HUES64 (cell line): ENCODE measurements at regions not wholly inside any gene's neighbourhood (a gene's known extent, or its start where the extent isn't known, plus 50 kb on each side); places are given as distances from the start of the nearest gene placed in this dataset.

Experiments
- H3K27ac ChIP-seq: 2 replicates; pipeline ENCODE4 v1.7.0; 2013; ENCODE audit warnings: low read depth, low read length, inconsistent platforms
- H3K27me3 ChIP-seq: 2 replicates; pipeline ENCODE4 v1.6.1; 2013; ENCODE audit warnings: mild to moderate bottlenecking, low read length; ENCODE audit not compliant: insufficient read depth
- H3K36me3 ChIP-seq: 2 replicates; pipeline ENCODE4 v1.6.1; 2013; ENCODE audit warnings: mild to moderate bottlenecking, low read length; ENCODE audit not compliant: insufficient read depth
- H3K4me1 ChIP-seq: 2 replicates; pipeline ENCODE4 v1.6.1; 2013; ENCODE audit warnings: mild to moderate bottlenecking, low read length, moderate library complexity; ENCODE audit not compliant: insufficient read depth
- H3K4me3 ChIP-seq: 2 replicates; pipeline ENCODE4 v1.5.1; 2013; ENCODE audit warnings: mild to moderate bottlenecking, low read length, moderate library complexity
- H3K9ac ChIP-seq: 2 replicates; pipeline ENCODE4 v1.6.1; 2013; ENCODE audit warnings: mild to moderate bottlenecking, low read depth, low read length
- H3K9me3 ChIP-seq: 2 replicates; pipeline ENCODE4 v1.6.1; 2013; ENCODE audit warnings: low read depth, low read length; ENCODE audit not compliant: insufficient read depth
- WGBS: fragments of 150-250, 120-280 bp; methylation state at CpG from one replicate; pipeline ENCODE4 v1.1.7; 2013; ENCODE audit warnings: missing lambda C conversion rate; 5-methylcytosine and 5-hydroxymethylcytosine counted together

DNA sequence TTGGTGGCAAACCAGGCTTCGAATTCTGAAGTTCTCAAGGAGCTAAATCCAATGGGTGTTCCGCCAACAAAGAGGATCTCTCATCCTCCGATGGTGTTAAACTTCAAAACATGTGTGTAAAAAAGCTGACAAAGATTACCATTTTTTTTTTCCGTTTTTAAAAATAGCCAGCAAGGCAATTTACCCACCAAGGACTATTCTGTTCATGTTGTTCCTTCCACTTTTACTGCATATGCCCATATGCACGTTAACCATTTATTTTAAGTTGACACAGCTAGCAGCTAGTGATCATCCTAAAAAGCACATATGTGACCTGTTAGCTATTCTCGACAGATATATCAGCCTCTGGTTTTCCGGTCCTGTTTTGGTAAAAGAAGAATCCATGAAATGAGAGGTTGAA lies 326.7 kb downstream of the PLK2 start:
- H3K4me3 ChIP-seq = no peak overlapping the region
- no peaks in the 10 kb centered on the region for H3K9me3 ChIP-seq
- H3K27me3 ChIP-seq = no peaks in the 10 kb centered on the region
- no peak overlapping the region for H3K9ac ChIP-seq
- no peaks in the 10 kb centered on the region for H3K36me3 ChIP-seq
- WGBS = 89% methylated on average over 7 of the region's 7 CpGs
- no peak overlapping the region for H3K27ac ChIP-seq
- H3K4me1 ChIP-seq = no peaks in the 10 kb centered on the region

DNA sequence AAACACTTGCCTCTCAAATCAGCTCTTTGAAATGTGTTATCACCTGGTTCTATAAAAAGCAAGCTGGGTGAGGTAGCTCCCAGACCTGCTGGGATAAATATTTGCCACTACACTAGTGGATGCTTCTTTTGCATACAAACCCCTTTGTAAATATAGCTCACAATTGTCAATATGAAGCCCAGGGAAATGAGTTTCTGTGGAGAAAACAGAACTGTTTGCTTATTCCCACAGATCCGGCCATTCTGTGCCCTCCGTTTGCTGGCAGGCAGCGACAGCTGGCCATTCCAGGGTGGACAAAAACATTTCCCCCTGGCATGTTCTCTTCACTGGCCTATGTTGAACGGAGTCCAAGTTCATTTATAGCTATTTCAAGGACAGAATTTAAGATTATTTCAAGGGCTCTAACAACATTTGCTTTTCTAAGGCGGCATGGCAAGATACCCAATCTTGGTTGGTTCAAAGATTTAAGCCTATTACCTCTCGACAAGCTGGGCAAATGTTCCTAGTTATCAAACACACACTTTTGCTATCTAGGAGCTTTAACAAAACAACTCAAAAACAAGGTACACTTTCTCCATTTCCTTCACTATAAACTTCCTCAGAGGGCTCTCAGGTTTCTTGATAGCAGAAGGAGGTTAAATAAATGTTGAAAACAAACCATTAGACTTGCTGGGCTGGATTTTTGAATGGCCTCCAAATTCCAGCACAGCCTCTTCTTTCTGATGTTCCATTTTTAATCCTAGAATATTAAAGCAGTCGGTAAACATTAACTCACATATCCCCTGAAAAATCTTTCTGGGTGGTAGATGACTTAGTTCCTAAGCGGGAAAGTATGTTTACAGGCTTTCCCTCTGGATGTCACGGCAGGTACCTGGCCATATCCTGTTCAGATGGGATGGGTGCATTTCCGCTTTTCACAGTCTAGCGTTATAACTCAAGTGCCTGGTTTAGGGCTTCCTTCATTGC lies 332.3 kb downstream of the PLK2 start:
- H3K4me1 ChIP-seq = no peaks in the 10 kb centered on the region
- no peaks in the 10 kb centered on the region for H3K27me3 ChIP-seq
- H3K27ac ChIP-seq = no peak overlapping the region
- H3K9ac ChIP-seq = no peak overlapping the region
- no peaks in the 10 kb centered on the region for H3K36me3 ChIP-seq
- 90% methylated on average over 11 of the region's 11 CpGs for WGBS
- H3K9me3 ChIP-seq = no peaks in the 10 kb centered on the region
- H3K4me3 ChIP-seq = no peak overlapping the region

DNA sequence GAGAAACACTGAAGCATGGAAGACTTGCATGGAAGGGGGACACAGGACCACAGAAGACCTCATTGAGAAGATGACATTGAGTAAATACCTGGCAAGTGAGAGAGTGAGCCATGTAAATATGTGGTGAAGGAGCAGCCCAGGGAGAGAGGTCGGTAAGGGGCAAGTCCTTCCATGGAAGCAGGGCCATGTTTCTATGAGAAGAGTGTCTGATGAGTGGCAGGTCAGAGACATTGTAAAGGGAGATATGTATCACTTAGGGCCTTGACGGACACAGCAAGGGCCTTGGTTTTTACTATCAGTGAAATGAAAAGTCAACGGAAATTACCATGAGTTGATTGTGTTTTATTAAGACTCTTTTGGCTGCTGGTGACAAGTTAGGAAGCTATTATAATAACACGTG lies 336.4 kb downstream of the PLK2 start:
- Histone ChIP-seq H3K27ac (no peak overlapping the region), H3K9me3 (no peaks in the 10 kb centered on the region), H3K27me3 (no peaks in the 10 kb centered on the region), H3K4me1 (no peaks in the 10 kb centered on the region), H3K9ac (no peak overlapping the region), H3K36me3 (no peaks in the 10 kb centered on the region), H3K4me3 (no peak overlapping the region)
- WGBS = 93% methylated on average over 4 of the region's 4 CpGs

DNA sequence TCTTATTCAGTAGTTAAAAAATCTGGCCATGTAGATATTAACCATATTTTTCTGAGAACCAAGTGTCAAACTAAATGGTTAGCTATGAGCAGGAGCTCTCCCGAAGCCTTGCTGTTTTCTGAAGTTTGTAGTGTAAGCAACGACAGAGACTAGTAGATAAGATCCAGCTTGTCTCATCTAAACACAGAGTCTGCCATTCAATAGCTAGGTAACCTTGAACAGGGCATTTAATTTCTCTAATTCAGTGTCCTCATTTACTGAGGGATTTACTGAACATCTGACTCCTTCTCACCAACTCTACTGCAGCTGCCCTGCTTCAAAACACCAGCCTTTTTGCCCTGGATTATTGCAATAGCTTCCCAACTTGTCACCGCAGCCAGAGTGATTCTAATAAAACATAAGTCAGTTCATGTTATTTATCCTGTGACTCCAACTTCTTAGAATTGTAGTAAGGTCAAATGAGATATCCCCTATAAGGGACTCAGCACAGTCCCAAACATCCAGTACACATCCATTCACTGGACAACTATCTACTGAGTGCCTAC lies 337.0 kb downstream of the PLK2 start:
- H3K9me3 ChIP-seq = no peaks in the 10 kb centered on the region
- H3K4me3 ChIP-seq = no peak overlapping the region
- no peaks in the 10 kb centered on the region for H3K36me3 ChIP-seq
- no peak overlapping the region for H3K27ac ChIP-seq
- no peaks in the 10 kb centered on the region for H3K27me3 ChIP-seq
- H3K4me1 ChIP-seq = no peaks in the 10 kb centered on the region
- 96% methylated on average over 3 of the region's 3 CpGs for WGBS
- no peak overlapping the region for H3K9ac ChIP-seq

DNA sequence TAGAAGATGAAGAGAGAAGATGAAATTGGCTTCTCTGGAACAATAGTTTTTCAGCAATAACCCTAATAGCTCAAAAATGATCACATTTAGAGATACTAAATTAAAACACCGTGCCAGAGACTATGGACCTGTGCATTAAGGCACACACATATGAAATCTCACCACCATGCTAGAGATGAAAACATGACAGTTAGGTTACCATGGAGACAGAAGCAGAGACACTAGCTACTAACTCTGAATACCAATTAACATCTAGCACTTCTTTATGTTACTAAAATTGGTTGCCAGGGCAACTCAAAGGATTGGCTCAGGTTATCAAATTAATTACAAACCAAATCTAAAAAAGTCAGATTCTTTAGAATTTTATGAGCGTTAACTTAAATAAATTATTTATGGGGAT lies 337.7 kb downstream of the PLK2 start:
- Histone ChIP-seq H3K27me3 (no peaks in the 10 kb centered on the region), H3K9ac (no peak overlapping the region), H3K36me3 (no peaks in the 10 kb centered on the region), H3K9me3 (no peaks in the 10 kb centered on the region), H3K27ac (no peak overlapping the region), H3K4me3 (no peak overlapping the region), H3K4me1 (no peaks in the 10 kb centered on the region)
- WGBS = 100% methylated on average over 2 of the region's 2 CpGs

DNA sequence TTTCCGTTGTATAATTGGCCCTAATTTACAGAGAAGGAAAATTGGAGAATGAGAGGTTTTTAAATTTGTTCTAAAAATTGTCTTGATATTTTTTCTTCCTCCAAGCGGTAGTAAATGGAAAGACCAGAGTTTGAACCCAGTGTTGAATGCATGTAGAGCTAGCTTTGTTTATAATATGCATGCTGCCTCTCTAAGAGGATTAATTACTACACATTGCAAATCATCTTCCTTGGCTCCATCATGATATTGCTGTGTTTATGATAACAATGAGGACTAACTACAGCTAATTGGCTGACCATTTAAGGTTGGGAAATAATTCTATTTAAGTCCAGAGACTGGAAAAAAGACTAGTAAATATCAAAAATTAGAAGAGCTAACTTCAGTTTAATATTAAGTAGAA lies 338.5 kb downstream of the PLK2 start:
- Histone ChIP-seq H3K27me3 (no peaks in the 10 kb centered on the region), H3K4me3 (no peak overlapping the region), H3K27ac (no peak overlapping the region), H3K9ac (no peak overlapping the region), H3K36me3 (no peaks in the 10 kb centered on the region), H3K4me1 (no peaks in the 10 kb centered on the region), H3K9me3 (no peaks in the 10 kb centered on the region)
- WGBS = 98% methylated on average over 2 of the region's 2 CpGs

DNA sequence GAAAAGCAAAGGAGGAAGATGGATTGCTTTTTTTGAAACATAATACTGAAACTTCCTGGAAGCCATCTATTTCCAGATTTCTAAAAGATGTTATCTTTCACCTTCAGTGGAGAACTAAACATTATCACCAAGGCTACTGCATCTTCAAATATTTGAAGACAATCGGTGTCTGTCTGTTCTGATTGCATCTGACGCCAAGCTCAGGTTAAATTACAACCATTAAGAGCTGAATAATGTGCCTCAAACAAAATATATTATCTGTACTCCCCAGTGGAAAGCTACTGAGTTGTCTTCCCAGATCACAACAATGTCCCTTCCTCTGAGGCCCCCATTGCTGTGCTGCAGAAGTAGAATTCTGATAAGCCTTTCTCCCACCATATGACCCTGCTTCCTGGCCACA lies 342.3 kb downstream of the PLK2 start:
- no peak overlapping the region for H3K27ac ChIP-seq

DNA sequence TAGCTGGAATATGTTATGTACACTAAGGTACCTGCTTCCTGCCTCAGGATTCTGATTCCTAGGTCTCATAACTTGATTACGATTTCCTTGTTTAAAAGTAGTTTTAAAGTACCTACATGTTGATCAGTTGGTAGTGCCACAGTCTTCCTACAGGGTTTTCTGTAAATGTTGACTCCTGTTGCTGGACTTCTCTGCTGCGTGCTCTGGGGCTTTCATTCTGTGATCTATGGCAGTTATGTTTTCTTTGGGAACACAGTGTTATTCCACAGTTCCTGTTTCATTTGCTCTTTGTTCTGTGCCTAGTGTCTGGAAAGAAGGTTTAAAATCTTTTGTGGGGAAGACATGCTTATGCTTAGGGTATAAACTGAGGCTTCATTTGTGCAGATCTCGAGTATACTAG lies 343.5 kb downstream of the PLK2 start:
- no peaks in the 10 kb centered on the region for H3K36me3 ChIP-seq
- no peak overlapping the region for H3K27ac ChIP-seq
- H3K4me1 ChIP-seq = no peaks in the 10 kb centered on the region
- no peaks in the 10 kb centered on the region for H3K27me3 ChIP-seq
- H3K4me3 ChIP-seq = no peak overlapping the region
- 96% methylated on average over 3 of the region's 3 CpGs for WGBS
- H3K9me3 ChIP-seq = no peaks in the 10 kb centered on the region
- no peak overlapping the region for H3K9ac ChIP-seq

More for the DNA sequence above, 342.3 kb downstream of the PLK2 start:
- H3K9ac ChIP-seq = no peak overlapping the region
- WGBS = 93% methylated on average over 2 of the region's 2 CpGs
- no peak overlapping the region for H3K4me3 ChIP-seq
- H3K4me1 ChIP-seq = no peaks in the 10 kb centered on the region
- H3K27me3 ChIP-seq = no peaks in the 10 kb centered on the region
- H3K36me3 ChIP-seq = no peaks in the 10 kb centered on the region
- H3K9me3 ChIP-seq = no peaks in the 10 kb centered on the region

DNA sequence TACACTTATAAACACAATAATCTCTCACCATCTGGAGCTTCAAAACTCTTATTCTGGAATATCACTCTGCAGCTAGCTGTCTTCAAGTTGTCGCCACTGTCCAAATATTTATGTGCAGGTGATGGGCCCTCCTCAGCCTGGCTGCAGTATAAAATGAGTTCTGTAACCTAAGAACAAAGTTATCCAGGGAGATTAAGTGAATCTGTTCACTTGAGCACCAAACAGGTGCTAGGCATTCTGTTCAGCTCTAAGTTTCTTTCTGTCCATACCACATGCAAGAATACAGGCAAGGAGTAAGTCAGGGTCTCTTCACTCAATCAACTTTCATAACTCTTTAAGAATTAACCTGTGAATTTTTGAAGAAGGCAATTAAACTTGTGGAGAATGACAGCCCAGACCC lies 344.1 kb downstream of the PLK2 start:
- Histone ChIP-seq H3K4me3 (no peak overlapping the region), H3K27ac (no peak overlapping the region), H3K4me1 (no peaks in the 10 kb centered on the region), H3K36me3 (no peaks in the 10 kb centered on the region), H3K9me3 (no peaks in the 10 kb centered on the region), H3K27me3 (no peaks in the 10 kb centered on the region), H3K9ac (no peak overlapping the region)
- 97% methylated on average over 1 of the region's 1 CpG for WGBS

DNA sequence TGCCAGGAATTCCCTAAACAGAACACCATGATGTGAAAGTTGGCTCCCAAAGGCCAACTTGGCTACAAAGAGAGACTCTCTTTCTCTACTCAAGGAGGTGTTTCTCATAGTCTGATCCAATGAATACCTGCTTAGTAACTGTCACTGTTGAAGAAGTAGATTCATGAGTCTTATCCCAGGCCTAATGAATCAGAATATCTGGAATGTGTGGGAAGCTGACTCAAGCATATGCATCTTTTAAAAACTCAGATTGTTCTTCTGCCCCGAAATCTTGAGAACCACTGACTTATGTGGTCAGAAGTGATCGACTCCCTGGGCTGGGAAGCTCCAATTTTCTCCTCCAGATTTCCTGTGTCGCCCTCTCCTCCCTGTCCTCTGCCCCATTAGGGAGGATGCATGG lies 345.6 kb downstream of the PLK2 start:
- Histone ChIP-seq H3K27ac (no peak overlapping the region), H3K4me3 (no peak overlapping the region), H3K27me3 (no peaks in the 10 kb centered on the region), H3K36me3 (no peaks in the 10 kb centered on the region), H3K9ac (no peak overlapping the region), H3K4me1 (no peaks in the 10 kb centered on the region), H3K9me3 (no peaks in the 10 kb centered on the region)
- 100% methylated on average over 3 of the region's 3 CpGs for WGBS

DNA sequence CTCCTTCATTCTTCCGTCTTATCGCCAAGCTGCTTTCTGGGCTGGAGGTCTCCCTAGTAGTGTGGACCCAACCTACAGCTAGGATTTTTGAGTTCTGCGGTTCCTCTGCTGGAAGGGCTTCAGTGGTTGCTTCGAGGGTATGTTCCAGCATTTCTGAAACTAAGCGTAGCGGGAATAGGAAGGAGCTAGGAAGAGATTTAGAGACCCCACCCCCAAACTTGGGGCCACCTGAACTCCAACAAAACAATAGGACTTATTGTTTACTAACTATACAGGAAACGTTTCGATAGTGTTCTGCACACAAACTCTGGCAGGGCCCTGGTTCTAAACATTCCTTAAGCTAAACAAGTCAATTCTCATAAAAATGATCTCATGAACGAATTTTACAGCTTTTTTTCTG lies 346.7 kb downstream of the PLK2 start:
- no peaks in the 10 kb centered on the region for H3K4me1 ChIP-seq
- 93% methylated on average over 9 of the region's 9 CpGs for WGBS
- H3K9ac ChIP-seq = no peak overlapping the region
- no peak overlapping the region for H3K4me3 ChIP-seq
- H3K27me3 ChIP-seq = no peaks in the 10 kb centered on the region
- H3K9me3 ChIP-seq = no peaks in the 10 kb centered on the region
- no peak overlapping the region for H3K27ac ChIP-seq
- H3K36me3 ChIP-seq = no peaks in the 10 kb centered on the region
